HL-60 (cell line): ENCODE measurements at regions not wholly inside any gene's neighbourhood (a gene's known extent, or its start where the extent isn't known, plus 50 kb on each side); places are given as distances from the start of the nearest gene placed in this dataset.
"Not testable (repeated sequence)": the region's sequence is repeated elsewhere in the genome, so short reads cannot be mapped to it uniquely, and the experiment has no call there.

Source experiments
- DNase-seq, 2 experiments: peaks; one replicate each; pipeline ENCODE4 v3.0.0-alpha.2; 2010 to 2020; ENCODE audit warnings: low read depth in 1 of 2, low spot score in 1 of 2
- H3K27ac ChIP-seq: fragments of 250-450 bp; sonication (Bioruptor Pico); replicated peaks from 2 replicates; pipeline ENCODE4 v1.5.1; 2020; ENCODE audit warnings: mild to moderate bottlenecking, moderate library complexity
- H3K27me3 ChIP-seq: fragments of 250-450 bp; sonication (Bioruptor Pico); 2 replicates; pipeline ENCODE4 v1.5.1; 2021; ENCODE audit warnings: mild to moderate bottlenecking, moderate library complexity; ENCODE audit not compliant: insufficient read depth, poor library complexity, severe bottlenecking
- H3K4me3 ChIP-seq: replicated peaks from 2 replicates; pipeline ENCODE4 v1.5.1; 2011; ENCODE audit warnings: mild to moderate bottlenecking, control low read depth, low read length; ENCODE audit not compliant: insufficient read depth
- GABPA ChIP-seq: IDR thresholded peaks from 2 replicates; pipeline ENCODE4 v1.6.1; 2012; ENCODE audit warnings: low read depth
- POLR2AphosphoS5 ChIP-seq: IDR thresholded peaks from 2 replicates; pipeline ENCODE4 v1.6.1; 2012; ENCODE audit warnings: low read depth
- SPI1 ChIP-seq: IDR thresholded peaks from 2 replicates; pipeline ENCODE4 v1.6.1; 2012; ENCODE audit warnings: low read depth, mild to moderate bottlenecking, borderline replicate concordance
- TF ChIP-seq, protein P1 (sequence below): IDR thresholded peaks from one replicate; pipeline ENCODE4 v1.5.1; 2011; ENCODE audit warnings: low read length, control low read depth, inconsistent platforms; ENCODE audit not compliant: insufficient read depth
- TF ChIP-seq, protein P2 (sequence below): IDR thresholded peaks from 2 replicates; pipeline ENCODE4 v1.6.1; 2012; ENCODE audit warnings: low read depth; ENCODE audit not compliant: insufficient replicate concordance

DNA sequence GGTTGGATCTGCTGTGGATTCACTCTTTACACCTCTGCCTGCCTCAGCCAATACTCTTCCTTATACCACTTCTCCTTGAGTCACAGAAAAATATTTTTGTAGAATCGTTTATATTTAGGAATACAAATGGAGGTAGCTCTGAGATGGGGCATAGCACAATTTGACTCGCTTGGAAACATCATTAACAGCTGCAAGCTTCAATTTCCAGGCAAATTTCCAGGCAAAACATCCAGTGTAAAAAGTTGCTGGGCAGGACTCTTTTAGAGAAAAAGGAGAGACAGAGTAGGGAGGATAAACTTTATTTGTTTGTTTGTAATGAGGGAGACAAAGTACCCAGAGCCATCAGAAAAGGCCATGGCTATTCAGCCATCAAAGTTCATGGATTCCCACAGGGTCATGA is 74.4 kb upstream of the SOX11 start:
- H3K4me3 ChIP-seq, result no peak overlapping the region
- H3K27me3 ChIP-seq, result no peaks in the 10 kb centered on the region
- no peak overlapping the region for H3K27ac ChIP-seq
- TF ChIP-seq SPI1 (no peak), POLR2AphosphoS5 (no peak), GABPA (no peak)
- TF ChIP-seq, protein P1, sequence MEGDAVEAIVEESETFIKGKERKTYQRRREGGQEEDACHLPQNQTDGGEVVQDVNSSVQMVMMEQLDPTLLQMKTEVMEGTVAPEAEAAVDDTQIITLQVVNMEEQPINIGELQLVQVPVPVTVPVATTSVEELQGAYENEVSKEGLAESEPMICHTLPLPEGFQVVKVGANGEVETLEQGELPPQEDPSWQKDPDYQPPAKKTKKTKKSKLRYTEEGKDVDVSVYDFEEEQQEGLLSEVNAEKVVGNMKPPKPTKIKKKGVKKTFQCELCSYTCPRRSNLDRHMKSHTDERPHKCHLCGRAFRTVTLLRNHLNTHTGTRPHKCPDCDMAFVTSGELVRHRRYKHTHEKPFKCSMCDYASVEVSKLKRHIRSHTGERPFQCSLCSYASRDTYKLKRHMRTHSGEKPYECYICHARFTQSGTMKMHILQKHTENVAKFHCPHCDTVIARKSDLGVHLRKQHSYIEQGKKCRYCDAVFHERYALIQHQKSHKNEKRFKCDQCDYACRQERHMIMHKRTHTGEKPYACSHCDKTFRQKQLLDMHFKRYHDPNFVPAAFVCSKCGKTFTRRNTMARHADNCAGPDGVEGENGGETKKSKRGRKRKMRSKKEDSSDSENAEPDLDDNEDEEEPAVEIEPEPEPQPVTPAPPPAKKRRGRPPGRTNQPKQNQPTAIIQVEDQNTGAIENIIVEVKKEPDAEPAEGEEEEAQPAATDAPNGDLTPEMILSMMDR, result no peak
- TF ChIP-seq, protein P2, sequence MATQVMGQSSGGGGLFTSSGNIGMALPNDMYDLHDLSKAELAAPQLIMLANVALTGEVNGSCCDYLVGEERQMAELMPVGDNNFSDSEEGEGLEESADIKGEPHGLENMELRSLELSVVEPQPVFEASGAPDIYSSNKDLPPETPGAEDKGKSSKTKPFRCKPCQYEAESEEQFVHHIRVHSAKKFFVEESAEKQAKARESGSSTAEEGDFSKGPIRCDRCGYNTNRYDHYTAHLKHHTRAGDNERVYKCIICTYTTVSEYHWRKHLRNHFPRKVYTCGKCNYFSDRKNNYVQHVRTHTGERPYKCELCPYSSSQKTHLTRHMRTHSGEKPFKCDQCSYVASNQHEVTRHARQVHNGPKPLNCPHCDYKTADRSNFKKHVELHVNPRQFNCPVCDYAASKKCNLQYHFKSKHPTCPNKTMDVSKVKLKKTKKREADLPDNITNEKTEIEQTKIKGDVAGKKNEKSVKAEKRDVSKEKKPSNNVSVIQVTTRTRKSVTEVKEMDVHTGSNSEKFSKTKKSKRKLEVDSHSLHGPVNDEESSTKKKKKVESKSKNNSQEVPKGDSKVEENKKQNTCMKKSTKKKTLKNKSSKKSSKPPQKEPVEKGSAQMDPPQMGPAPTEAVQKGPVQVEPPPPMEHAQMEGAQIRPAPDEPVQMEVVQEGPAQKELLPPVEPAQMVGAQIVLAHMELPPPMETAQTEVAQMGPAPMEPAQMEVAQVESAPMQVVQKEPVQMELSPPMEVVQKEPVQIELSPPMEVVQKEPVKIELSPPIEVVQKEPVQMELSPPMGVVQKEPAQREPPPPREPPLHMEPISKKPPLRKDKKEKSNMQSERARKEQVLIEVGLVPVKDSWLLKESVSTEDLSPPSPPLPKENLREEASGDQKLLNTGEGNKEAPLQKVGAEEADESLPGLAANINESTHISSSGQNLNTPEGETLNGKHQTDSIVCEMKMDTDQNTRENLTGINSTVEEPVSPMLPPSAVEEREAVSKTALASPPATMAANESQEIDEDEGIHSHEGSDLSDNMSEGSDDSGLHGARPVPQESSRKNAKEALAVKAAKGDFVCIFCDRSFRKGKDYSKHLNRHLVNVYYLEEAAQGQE, result no peak
- DNase-seq, result no peak

DNA sequence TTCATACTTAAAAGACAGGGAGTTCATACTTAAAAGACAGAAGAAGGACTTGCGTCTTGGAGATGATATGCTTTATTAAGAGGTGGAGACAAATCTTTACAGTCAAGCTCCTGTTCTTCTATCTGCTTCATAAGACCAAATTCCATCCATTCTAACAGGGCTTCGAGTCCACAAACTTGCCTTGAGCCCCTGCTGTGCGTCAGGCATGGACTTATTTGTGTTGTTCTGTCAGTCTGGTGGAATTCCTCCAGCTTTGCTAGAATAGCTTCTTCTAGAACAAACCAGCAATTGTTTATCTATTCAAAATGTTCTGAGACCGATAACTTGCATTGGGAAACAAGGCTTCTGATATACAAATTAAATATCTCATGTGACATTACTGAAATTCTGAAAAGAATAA is 73.9 kb upstream of the SOX11 start:
- TF ChIP-seq, protein P2, result no peak
- TF ChIP-seq GABPA, result no peak
- TF ChIP-seq, protein P1, result no peak
- H3K4me3 ChIP-seq, result no peak overlapping the region
- no peaks in the 10 kb centered on the region for H3K27me3 ChIP-seq
- DNase-seq, result no peak
- H3K27ac ChIP-seq, result no peak overlapping the region

DNA sequence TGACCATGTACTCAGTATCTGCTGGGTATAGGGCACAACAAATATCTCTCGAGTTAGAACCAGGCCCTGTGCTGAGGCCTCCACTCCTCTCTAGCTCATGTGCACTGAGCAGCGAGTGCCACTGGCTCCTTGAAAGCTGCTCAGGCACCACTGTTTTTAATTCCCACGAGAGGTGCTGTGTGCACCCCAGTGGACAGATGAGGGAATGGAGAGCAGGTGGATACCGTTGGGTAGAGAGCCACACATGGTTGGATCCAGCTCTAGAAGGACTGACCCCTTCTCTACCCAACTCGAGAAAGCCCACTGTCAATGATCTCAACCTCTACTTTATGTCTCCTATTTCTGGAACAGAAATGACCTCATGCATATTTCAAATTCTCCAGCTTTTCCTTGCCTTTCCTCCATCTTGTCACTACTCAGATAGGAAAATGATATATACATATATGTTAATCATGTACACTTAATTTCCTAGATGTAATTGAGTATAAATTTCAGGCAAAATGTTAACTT is 66.6 kb upstream of the SOX11 start:
- not testable (repeated sequence) for H3K27ac ChIP-seq, DNase-seq, H3K4me3 ChIP-seq, H3K27me3 ChIP-seq

- not testable (repeated sequence) for H3K27me3 ChIP-seq, DNase-seq
Observed at GRCh38 chr2:5628484-5628883, 63.7 kb upstream of the SOX11 start.

DNA sequence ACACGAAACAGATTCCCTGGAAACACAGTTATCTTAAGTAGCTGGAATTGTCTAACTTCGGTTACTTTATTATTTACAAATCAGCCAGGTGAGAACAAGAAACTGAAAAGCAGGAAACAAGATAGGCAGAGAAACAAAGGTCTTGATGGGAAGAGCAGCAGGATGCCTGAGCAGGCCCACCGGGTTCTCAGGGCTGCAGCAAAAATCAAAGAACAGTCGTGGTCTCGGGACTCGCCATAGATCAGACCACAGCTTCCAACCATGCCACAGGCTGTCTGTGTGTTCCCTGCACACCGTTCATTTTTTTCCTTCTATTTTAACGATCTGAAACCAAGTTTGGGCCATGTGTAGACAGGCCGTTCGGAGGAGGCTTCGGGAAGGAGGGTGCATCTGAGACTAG is 62.7 kb upstream of the SOX11 start:
- H3K27me3 ChIP-seq, H3K27ac ChIP-seq, H3K4me3 ChIP-seq, DNase-seq: not testable (repeated sequence)

More at GRCh38 chr2:5628484-5628883, 63.7 kb upstream of the SOX11 start:
- not testable (repeated sequence) for H3K27ac ChIP-seq, H3K4me3 ChIP-seq

DNA sequence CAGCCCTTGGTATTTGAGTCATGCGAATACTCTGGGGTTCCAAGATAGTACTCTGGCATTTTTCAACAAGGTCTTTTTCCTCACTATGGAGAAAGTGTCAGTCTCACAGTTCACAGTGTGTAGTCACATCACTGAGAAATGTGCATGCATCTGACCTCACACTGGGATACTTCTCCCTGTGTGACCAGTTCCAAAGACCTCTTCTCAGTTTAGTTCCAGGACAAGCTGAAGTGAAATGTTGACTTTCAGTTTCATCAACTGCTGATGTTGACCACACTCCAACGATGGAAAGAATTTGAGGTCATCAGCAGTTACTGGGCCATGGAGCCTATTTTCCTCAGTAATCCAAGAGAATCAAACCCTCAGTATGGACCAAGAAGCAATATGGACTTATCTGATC is 55.1 kb upstream of the SOX11 start:
- H3K27me3 ChIP-seq, DNase-seq, H3K4me3 ChIP-seq, H3K27ac ChIP-seq: not testable (repeated sequence)
